HG03439 (cell line): ENCODE measurements at regions not wholly inside any gene's neighbourhood (a gene's known extent, or its start where the extent isn't known, plus 50 kb on each side); places are given as distances from the start of the nearest gene placed in this dataset.

ENCODE experiments used
- ATAC-seq: cut with Tn5 transposase; IDR thresholded peaks from one replicate; pipeline ENCODE4 v1.9.1; 2021; ENCODE audit warnings: mild to moderate bottlenecking, moderate library complexity; ENCODE audit not compliant: unreplicated experiment

DNA sequence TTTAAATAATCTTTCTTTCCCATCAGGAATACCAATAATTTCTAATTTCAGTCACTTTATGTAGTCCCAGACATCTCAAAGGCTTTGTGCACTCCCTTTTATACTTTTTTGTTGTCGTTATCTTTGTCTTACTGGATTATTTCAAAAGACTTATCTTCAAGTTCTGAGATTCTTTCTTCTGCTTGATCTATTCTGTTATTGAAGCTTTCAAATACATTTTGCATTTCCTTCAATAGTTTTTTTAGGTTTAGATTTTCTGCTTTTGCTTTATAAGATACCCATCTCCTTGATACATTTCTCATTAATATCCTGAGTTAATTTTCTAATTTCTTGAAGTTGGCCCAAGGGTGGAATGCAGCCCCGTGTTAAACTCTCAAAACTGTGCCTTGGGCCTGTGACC, 432.4 kb downstream of the RIT2 start:
- ATAC-seq: no peak

DNA sequence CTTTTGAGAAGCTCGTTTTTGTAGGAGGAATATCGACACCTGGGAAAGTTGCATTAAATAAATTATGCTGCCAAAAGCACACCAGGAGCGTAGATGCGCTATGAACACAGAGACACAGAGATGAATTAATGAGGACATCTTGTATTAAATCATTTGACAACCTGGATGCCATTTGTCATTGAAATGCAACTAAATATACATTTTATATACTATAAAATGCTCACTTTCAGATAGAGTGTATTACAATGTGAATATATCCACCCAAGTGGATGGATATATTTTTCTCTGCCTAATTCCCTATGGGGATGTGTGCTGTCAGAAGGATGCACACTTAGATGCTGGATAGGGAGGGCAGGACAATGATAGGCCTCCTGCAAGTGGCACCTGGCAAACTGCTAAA, 426.2 kb downstream of the RIT2 start:
- ATAC-seq: no peak
